ENCODE measurements at regions not wholly inside any gene's neighbourhood (a gene's known extent, or its start where the extent isn't known, plus 50 kb on each side); places are given as distances from the start of the nearest gene placed in this dataset.

DNA sequence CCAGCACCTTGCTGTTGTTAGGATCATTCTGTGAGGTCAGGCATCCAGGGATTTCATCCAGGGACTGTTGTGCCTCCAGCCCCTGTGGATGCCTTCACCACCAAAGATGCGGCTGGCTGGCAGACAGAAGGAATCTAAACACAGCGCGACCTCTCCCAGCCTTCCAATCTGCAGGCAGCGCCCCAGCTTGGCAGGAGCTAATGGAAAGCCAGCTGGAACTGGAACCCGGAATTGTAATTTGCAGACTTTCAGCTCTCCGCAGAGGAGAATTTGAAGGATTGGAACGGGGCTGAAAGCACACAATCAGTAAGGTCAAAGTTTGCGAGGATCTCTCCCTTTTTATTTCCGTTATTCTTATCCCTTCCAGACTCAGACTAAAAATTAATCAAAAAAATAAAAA lies 127.8 kb downstream of the TRIB2 start:
- ChIA-PET POLR2A (ENCODE audit: partially characterized antibody) (no interaction called here), CTCF (ENCODE audit: partially characterized antibody) (no interaction called here)
- WGBS, 2 experiments (ENCODE audit: extremely low coverage in 1 of 2, insufficient coverage in 1 of 2, insufficient read length in 1 of 2, insufficient replicate concordance in 2 of 2, low coverage in 1 of 2, low lambda C conversion rate in 2 of 2, missing lambda C conversion rate in 1 of 2): 86% methylated on average over 9 of the region's 9 CpGs; no CpG with 5 or more reads in 1 of the 2 experiments
- no peak overlapping the region for H4K8ac ChIP-seq (ENCODE audit: extremely low read depth, insufficient read depth, low read length)
- no peaks in the 10 kb centered on the region; a peak in 1 of 7 replicates for H3K4me1 ChIP-seq (replicated peaks in 1 of 4; ENCODE audit: control insufficient read depth in 3 of 4, insufficient read depth in 4 of 4, low read length in 3 of 4)
- H3K9me3 ChIP-seq (ENCODE audit: insufficient read depth in 2 of 2, low read depth in 1 of 2, low read length in 1 of 2): no peaks in the 10 kb centered on the region
- no peak overlapping the region for H3K4ac ChIP-seq (replicated peaks; ENCODE audit: insufficient read length, low read depth, low read length)
- no peak overlapping the region for H2BK20ac ChIP-seq (ENCODE audit: low read length)
- no peak overlapping the region for H3K23ac ChIP-seq (ENCODE audit: insufficient read length)
- no peaks in the 10 kb centered on the region for H3K36me3 ChIP-seq (ENCODE audit: control insufficient read depth in 2 of 4, insufficient read depth in 4 of 4, low read length in 3 of 4)
- DNase-seq (ENCODE audit: low read depth in 1 of 2, low spot score in 2 of 2): no peak
- H2BK120ac ChIP-seq (replicated peaks; ENCODE audit: low read depth, low read length): no peak overlapping the region
- no peak overlapping the region for H2BK5ac ChIP-seq (ENCODE audit: low read depth, low read length)
- H4K20me1 ChIP-seq (replicated peaks in 1 of 2; ENCODE audit: control insufficient read depth in 1 of 2, insufficient read depth in 2 of 2, low read length in 2 of 2): no peaks in the 10 kb centered on the region
- FAIRE-seq: no peak
- H3K27me3 ChIP-seq (replicated peaks in 1 of 4; ENCODE audit: control insufficient read depth in 3 of 4, extremely low read depth in 1 of 4, insufficient read depth in 3 of 4, low read length in 3 of 4): no peaks in the 10 kb centered on the region
- H3K79me2 ChIP-seq (ENCODE audit: control insufficient read depth in 1 of 2, insufficient read depth in 2 of 2, low read length in 2 of 2): no peaks in the 10 kb centered on the region
- no peak overlapping the region for H4K5ac ChIP-seq (ENCODE audit: insufficient read length, low read depth, low read length)
- no peak overlapping the region for H3K27ac ChIP-seq (ENCODE audit: low read depth, low read length)
- H2BK15ac ChIP-seq (ENCODE audit: low read length): no peak overlapping the region
- no peak overlapping the region for H2AK5ac ChIP-seq (ENCODE audit: low read depth, low read length)
- no peak overlapping the region for H3K18ac ChIP-seq (ENCODE audit: extremely low read depth, low read length)
- H4K91ac ChIP-seq (replicated peaks; ENCODE audit: insufficient read length, low read length): no peak overlapping the region
- no peak overlapping the region for H3K9ac ChIP-seq (replicated peaks in 1 of 4; ENCODE audit: extremely low read depth in 1 of 4, low read depth in 3 of 4, low read length in 3 of 4)
- H3K4me3 ChIP-seq (ENCODE audit: extremely low read depth in 1 of 4, insufficient read depth in 2 of 4, low read depth in 3 of 4, low read length in 4 of 4): no peak overlapping the region
- no peak overlapping the region for H3K14ac ChIP-seq (ENCODE audit: insufficient read length)
- no peak overlapping the region for H3K4me2 ChIP-seq (ENCODE audit: insufficient read depth in 1 of 2, low read depth in 2 of 2, low read length in 2 of 2)
- H3K23me2 ChIP-seq (ENCODE audit: low read depth, low read length): no peaks in the 10 kb centered on the region
- no peak overlapping the region for H3K56ac ChIP-seq (replicated peaks; ENCODE audit: insufficient read length, low read depth, low read length)
- no peak overlapping the region for H2AFZ ChIP-seq (ENCODE audit: low read length)
- H2BK12ac ChIP-seq (ENCODE audit: low read depth, low read length): no peak overlapping the region
- H3K79me1 ChIP-seq (ENCODE audit: low read depth, low read length): no peaks in the 10 kb centered on the region
- TF ChIP-seq TBP (IDR thresholded peaks at IDR 0.05; ENCODE audit: low read depth, low read length) (no peak), CBX8 (IDR thresholded peaks at IDR 0.05; ENCODE audit: borderline replicate concordance, low read depth, low read length) (no peak), NANOG (IDR thresholded peaks at IDR 0.05; ENCODE audit: insufficient read depth, low read depth, low read length, poor library complexity, severe bottlenecking) (no peak), CHD1 (IDR thresholded peaks at IDR 0.05; ENCODE audit: low read depth, low read length) (no peak), TEAD4 (IDR thresholded peaks at IDR 0.05; ENCODE audit: low read depth, low read length) (no peak), POLR2AphosphoS5 (IDR thresholded peaks at IDR 0.05; ENCODE audit: low read depth, low read length) (no peak), SUZ12 (IDR thresholded peaks at IDR 0.05; ENCODE audit: low read length) (no peak), RFX5 (IDR thresholded peaks at IDR 0.05; ENCODE audit: borderline replicate concordance, low read depth, low read length) (no peak), CBX5 (IDR thresholded peaks at IDR 0.05; ENCODE audit: low read depth, low read length) (no peak)
- TF ChIP-seq, protein P1, sequence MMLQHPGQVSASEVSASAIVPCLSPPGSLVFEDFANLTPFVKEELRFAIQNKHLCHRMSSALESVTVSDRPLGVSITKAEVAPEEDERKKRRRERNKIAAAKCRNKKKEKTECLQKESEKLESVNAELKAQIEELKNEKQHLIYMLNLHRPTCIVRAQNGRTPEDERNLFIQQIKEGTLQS (IDR thresholded peaks at IDR 0.05; ENCODE audit: insufficient read depth, low read depth, low read length): no peak
- TF ChIP-seq, protein P2, sequence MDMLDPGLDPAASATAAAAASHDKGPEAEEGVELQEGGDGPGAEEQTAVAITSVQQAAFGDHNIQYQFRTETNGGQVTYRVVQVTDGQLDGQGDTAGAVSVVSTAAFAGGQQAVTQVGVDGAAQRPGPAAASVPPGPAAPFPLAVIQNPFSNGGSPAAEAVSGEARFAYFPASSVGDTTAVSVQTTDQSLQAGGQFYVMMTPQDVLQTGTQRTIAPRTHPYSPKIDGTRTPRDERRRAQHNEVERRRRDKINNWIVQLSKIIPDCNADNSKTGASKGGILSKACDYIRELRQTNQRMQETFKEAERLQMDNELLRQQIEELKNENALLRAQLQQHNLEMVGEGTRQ (IDR thresholded peaks at IDR 0.05; ENCODE audit: low read length): no peak
- TF ChIP-seq, protein P3, sequence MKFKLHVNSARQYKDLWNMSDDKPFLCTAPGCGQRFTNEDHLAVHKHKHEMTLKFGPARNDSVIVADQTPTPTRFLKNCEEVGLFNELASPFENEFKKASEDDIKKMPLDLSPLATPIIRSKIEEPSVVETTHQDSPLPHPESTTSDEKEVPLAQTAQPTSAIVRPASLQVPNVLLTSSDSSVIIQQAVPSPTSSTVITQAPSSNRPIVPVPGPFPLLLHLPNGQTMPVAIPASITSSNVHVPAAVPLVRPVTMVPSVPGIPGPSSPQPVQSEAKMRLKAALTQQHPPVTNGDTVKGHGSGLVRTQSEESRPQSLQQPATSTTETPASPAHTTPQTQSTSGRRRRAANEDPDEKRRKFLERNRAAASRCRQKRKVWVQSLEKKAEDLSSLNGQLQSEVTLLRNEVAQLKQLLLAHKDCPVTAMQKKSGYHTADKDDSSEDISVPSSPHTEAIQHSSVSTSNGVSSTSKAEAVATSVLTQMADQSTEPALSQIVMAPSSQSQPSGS (IDR thresholded peaks at IDR 0.05; ENCODE audit: low read length): no peak

All from H1 (cell line).